ENCODE measurements at regions not wholly inside any gene's neighbourhood (a gene's known extent, or its start where the extent isn't known, plus 50 kb on each side); places are given as distances from the start of the nearest gene placed in this dataset.

DNA sequence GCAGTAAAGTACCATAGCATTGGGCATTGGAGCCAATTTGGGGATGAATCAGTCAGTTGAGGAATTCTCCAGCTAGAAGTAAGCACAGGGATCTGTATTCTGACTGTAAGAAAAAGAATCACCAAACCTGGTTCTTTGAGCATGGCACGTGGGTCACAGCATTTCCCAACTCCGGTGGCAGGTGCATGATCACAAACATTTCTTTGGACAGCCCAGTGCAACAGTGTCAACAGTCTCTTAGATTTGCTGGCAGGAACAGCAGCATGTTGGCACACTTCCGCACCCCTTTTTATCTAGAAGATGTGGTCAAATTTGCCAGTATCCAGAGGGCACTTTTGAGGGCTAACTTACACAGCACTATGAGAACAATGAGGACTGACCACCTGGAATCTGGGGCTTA lies 437.5 kb upstream of the GHITM start:
- no peak for DNase-seq (ENCODE audit: extremely low read depth, low read depth)
- TF ChIP-seq, protein P1, sequence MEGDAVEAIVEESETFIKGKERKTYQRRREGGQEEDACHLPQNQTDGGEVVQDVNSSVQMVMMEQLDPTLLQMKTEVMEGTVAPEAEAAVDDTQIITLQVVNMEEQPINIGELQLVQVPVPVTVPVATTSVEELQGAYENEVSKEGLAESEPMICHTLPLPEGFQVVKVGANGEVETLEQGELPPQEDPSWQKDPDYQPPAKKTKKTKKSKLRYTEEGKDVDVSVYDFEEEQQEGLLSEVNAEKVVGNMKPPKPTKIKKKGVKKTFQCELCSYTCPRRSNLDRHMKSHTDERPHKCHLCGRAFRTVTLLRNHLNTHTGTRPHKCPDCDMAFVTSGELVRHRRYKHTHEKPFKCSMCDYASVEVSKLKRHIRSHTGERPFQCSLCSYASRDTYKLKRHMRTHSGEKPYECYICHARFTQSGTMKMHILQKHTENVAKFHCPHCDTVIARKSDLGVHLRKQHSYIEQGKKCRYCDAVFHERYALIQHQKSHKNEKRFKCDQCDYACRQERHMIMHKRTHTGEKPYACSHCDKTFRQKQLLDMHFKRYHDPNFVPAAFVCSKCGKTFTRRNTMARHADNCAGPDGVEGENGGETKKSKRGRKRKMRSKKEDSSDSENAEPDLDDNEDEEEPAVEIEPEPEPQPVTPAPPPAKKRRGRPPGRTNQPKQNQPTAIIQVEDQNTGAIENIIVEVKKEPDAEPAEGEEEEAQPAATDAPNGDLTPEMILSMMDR (IDR thresholded peaks at IDR 0.05; ENCODE audit: low read depth, low read length): no peak

GRCh38 chr10:83702731-83703130 lies 436.6 kb upstream of the GHITM start:
- TF ChIP-seq, protein P1 (IDR thresholded peaks at IDR 0.05; ENCODE audit: low read depth, low read length): no peak

DNA sequence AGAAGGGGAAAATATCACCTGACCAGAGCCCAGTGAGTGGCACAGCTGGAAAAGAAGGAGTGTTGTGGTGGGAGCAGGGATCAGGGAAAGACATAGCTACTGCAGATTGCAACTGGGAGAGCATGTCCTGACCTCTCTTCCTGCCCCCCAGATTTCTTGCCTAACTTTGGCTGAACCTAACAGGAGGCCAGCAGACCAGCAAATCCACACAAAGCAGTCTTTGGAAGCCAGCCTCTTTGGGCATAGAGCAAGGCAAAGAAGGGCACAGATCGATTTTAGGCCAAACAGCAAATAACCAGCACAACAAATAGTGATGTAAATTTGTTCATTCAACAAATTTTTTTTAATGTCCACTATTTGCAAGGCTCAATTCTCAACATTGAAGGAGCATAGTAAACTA lies 433.2 kb upstream of the GHITM start:
- DNase-seq (ENCODE audit: extremely low read depth, low read depth): no peak
- TF ChIP-seq, protein P1 (IDR thresholded peaks at IDR 0.05; ENCODE audit: low read depth, low read length): no peak

More at GRCh38 chr10:83702731-83703130, 436.6 kb upstream of the GHITM start:
- DNase-seq (ENCODE audit: extremely low read depth, low read depth): no peak

DNA sequence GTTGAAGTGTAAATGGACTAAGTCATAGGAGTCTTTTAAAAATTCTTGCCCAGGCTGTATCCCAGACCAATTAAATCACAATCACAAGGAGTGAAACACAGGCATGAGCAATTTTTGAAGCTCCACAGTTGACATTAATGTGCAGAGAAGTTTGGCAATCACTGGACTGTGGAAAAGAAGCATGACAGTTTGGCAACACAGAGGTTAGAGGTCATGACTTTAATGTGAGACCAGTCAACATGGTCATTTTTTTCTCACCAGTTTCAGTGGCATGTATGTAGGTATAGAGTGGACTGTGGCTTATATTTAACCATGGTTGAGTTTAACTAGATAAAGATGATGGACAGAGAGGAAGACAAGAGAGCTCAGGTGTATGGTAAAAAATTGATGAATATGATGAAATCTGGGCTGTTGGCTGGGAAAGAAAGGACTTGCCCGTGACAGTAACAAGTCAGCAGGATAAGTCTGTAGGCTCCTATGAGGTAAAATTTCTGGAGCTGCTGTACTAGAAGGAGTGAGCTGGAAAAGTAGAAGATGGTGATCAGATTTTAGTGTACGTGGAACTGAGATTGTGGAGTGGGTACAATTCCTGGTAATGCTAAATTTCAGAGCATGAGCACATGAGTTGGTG lies 432.2 kb upstream of the GHITM start:
- TF ChIP-seq, protein P1 (IDR thresholded peaks at IDR 0.05; ENCODE audit: low read depth, low read length): no peak

DNA sequence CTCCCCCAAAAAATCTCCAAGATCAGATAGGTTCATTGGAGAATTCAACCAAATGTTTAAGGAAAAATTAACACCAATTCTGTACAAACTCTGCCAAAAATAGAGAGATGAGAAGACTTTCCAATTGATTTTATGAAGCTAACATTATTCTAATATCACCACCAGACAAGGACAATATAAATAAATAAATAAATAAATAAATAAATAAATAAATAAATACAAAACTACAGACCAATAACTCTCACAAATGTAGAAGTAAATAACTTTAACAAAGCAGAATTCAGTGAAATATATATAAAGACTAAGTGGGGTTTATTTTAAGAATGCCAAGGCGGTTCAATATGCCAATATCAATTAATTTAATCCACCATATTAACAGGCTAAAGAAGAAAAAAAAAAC lies 425.9 kb upstream of the GHITM start:
- DNase-seq (ENCODE audit: extremely low read depth, low read depth): no peak
- TF ChIP-seq, protein P1 (IDR thresholded peaks at IDR 0.05; ENCODE audit: low read depth, low read length): no peak

More for the DNA sequence above, 432.2 kb upstream of the GHITM start:
- DNase-seq (ENCODE audit: extremely low read depth, low read depth): no peak

GRCh38 chr10:83723080-83723479 lies 416.2 kb upstream of the GHITM start:
- DNase-seq (ENCODE audit: extremely low read depth, low read depth): no peak
- TF ChIP-seq, protein P1 (IDR thresholded peaks at IDR 0.05; ENCODE audit: low read depth, low read length): no peak

DNA sequence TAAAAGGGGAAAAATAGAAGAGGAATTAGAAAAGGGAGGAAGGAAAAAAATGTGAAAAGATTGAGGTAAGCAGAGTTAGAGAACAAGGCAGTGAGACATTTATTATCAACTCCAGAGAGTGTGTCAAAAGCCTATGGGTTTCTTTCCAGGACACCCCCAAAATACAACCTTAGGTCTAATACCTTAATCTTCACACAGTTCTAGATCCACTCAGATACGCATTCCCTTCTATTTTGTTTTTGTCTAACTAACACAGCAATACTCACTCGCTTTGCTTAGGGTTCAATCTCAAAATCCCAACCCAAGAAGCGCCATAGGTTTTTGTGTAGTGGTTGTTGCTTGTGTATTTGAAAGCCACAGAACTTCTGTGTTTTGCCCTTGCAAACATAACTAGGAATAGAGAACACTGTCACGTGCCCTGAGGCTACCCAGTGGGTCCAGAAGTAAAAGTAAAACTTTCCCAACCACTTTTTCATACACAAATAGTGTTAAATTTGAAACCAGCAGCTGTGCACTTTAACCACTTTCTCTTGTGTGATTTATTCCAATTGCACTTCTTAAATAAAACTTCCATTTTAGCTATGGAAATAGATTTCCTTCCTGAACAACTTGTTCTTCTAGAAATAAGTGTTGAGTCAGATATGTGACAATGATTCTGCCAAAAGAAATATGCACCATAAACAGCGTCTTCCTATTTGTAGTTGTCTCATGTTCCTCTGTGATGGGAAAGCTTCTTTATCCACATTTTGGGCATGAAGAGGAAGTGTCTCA lies 414.7 kb upstream of the GHITM start:
- DNase-seq (ENCODE audit: extremely low read depth, low read depth): no peak

More for the DNA sequence above, 414.7 kb upstream of the GHITM start:
- TF ChIP-seq, protein P1 (IDR thresholded peaks at IDR 0.05; ENCODE audit: low read depth, low read length): no peak

Measured in AG09319 (cell line).